GOT3 (cell line): ENCODE measurements at regions not wholly inside any gene's neighbourhood (a gene's known extent, or its start where the extent isn't known, plus 50 kb on each side); places are given as distances from the start of the nearest gene placed in this dataset.
"Not testable (repeated sequence)": the region's sequence is repeated elsewhere in the genome, so short reads cannot be mapped to it uniquely, and the experiment has no call there.

Experiments
- DNase-seq: peaks from one replicate; lab custom pipeline; 2025; ENCODE audit warnings: mixed read lengths; lab: John Stamatoyannopoulos, UW

- not testable (repeated sequence) for DNase-seq
Observed at GRCh38 chr5:36426070-36426469, 124.4 kb upstream of the RANBP3L start.

DNA sequence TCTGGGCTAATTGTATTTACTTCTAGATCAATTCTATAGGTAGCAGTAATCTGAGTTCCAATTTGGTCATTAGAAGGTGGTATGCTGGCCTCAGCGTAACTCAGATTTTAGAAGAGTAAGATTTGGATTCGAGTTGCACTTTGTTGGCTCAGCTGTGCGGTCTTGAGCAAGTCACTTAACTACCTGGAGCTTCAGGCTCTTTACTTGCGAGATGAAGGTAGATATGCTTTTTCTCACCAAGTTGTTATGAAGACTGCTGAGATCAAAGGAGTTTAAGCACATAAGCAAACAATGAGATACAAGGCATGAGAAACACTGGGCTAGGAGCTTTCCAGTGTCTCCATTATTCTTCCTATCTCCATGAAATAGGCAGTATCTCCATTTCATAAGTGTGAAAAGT is 133.8 kb upstream of the RANBP3L start:
- DNase-seq = no peak

DNA sequence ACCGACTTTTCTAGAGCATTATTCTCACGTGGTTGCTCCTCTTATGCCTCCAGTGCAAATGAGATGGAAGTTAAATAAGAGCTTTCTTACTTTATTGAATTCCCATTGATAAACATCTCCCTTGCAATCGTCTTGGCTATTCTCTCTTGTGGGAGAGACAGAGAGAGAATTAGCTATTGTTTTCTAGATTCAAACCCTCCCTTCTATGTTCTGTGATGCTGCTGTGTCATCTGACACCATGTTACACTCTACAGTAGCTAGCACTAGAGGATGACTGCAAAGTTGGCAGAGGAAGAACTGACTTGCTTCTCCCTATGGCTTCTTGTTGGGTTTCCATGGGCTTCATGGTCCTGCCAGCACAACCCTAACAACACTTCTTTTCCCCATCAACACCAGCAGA is 134.6 kb upstream of the RANBP3L start:
- DNase-seq = no peak

DNA sequence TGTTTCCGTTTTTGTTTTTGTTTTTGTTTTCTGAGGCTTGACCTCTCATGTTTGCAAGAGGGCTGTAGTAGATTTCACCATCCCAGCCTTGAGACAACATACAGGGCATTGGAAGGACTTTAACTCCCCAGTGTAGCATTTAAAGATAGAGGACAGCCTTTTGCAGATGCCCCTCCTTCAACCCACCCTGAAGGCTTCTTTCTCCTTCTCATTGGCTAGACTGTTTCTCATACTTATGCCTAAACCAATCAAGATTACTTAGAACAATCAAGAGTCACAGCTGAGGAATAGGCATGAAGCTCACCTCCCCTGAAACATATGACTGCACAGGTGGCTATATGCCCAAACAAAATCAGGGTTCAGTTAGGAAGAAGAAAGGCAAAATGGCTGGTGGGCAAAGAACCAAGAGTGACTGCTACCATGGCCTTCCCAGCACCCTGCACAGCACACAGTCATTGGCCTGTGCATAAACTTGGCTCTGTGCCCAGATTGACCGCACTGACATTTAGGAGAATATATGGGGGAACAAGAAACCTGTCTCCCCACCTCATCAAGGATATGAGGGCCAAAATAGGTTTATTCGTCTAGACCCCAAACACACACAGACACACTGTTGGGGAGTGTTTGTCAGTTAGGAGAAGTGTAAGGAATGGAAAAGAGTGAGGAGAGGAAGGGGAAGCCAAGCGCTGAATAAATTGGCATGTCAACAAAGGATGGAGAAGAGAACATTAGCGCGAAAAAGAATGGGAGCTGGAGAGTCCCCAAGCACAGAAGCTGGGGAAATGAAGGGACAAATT is 137.3 kb upstream of the RANBP3L start:
- no peak for DNase-seq

- DNase-seq = no peak
Observed at GRCh38 chr5:36440300-36440699, 138.6 kb upstream of the RANBP3L start.

DNA sequence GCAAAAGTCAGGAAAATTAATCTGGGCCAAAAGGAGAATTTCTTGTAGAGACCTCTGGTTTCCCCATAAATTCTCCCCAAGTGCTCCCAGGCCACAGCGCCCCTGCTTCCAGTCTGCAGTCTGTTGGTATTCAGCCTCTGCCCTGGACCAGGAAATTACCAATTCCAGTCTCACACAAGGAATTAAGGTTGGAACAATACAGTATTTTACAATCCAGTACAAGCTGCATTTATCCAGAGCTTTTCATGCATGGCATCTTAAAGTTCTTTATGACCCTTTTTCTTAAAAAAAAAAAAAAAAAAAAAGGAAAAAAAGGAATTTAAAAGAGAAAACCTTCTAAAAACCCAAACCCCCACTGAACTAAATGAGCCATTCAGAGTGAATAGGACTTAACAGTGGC is 139.6 kb upstream of the RANBP3L start:
- no peak for DNase-seq

- no peak for DNase-seq
Observed at GRCh38 chr5:36442352-36442751, 140.7 kb upstream of the RANBP3L start.

DNA sequence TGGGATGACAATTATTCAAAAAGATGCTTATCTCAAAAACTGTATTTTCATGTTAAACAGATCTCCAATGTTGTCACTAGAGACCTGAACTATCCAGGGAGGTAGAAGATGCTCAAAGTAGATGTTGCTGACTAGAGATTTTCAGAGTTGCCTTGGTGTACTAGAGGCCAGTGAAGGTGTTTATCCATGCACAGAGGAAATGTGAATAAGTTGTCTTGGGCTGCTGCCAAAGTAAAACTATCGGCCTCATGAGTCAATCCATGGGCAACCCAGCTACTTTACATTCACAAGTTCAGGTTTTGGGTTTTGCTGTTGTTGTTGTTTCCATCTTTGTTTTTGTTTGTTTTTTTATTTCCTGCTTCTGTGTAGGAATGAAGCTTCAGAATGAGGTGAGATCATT is 141.1 kb upstream of the RANBP3L start:
- no peak for DNase-seq

- no peak for DNase-seq
Observed at GRCh38 chr5:36443941-36444340, 142.2 kb upstream of the RANBP3L start.

DNA sequence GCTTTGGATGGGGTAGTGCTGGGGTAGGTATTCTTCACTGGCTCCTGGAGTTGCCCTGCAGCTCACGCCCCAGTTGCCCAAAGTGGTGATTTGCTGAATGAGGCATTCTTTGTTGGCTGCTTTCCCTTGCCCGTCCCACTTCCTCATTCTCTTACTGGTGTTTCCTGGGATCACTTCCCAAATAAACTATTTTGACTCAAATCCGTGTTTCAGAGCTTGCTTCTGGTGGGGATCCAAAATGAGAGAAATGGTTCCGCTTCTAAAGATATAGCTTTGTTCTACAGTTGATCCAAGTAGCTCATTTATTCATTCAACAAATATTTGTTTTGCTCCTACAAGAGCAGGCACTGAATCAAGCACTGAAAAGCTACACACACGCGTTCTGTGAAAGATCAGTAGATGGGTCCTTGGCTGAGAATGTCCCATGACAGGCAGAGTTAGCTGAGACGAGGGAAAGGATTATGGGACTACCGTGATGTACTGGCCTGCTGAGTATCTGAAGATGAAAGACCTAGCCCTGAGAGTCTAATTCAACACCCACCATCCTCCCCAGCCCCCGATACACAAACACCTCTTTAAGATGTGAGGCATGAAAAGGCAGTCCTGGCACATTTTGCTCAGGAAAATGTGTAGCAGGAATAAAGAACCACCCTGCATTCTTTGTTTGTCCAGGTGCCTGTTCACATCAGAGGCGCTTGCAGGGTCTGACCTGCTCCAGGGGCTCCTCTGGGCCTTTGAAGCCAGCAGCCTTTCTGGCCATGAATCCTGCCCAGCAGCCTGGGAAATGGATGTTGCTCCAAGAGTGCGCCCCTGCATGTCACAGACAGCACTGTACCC is 143.1 kb upstream of the RANBP3L start:
- DNase-seq = no peak

GRCh38 chr5:36447776-36448175 is 146.1 kb upstream of the RANBP3L start:
- no peak for DNase-seq

DNA sequence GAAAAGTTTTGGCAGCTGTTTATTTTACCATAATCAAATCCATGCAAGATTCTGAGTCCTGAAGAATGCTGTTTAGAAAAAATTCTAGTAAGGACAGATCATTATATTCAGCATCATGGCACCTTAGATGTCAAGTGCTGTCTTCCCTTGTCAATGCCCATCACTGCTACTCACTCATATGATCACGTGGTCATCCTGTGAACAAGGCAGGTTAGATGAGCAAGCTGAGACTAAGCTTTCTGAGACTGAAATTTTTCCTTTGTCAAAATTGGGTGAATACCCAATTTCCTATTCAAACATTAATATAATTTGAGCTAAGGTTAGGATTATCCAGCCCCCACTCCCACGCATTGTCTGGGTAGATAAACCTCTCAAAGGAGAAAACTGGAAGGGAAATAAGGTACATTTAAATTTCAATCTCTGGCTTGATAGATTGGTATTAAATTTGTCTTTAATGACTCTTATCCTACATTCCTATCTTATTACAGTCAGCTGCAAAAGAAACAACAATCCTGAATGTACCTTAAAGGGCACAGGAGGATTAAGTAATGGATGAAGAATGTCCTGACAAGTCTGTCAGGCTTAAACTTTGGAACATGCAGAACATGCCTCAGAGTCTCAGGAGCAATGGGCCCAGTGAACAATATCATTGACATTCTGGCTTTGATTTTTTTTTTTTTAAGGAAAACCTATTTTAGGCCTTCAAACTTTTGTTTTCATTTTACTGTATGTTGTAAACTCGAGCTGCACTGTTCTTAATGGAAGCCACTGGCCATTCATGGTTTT is 148.7 kb upstream of the RANBP3L start:
- no peak for DNase-seq

DNA sequence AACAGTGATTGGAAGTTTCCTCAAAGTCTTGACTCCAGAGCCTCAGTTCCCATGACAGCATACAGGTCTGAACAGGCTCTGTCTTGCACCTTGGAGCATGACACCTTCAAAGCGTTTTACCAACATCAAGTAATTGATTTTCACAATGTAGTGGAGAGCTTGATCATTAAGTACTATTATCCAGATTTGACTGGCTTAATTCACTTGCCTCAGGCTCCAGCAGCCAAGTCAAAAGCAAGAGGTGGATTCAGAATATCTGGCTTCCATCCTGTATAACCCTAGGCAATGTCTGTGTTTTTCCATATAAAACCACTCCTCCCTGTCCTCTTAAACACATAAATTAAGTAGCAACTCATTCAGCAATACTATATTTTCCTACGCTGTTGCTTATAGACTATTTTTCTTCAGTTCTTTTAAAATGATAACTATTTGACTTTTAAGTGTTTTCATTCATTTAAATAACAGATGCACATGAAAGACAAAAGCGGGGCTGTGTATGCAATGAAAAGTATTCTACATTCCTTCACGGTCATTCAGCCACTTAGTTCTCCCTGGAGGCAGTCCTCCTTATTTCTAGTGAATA is 150.8 kb upstream of the RANBP3L start:
- no peak for DNase-seq

DNA sequence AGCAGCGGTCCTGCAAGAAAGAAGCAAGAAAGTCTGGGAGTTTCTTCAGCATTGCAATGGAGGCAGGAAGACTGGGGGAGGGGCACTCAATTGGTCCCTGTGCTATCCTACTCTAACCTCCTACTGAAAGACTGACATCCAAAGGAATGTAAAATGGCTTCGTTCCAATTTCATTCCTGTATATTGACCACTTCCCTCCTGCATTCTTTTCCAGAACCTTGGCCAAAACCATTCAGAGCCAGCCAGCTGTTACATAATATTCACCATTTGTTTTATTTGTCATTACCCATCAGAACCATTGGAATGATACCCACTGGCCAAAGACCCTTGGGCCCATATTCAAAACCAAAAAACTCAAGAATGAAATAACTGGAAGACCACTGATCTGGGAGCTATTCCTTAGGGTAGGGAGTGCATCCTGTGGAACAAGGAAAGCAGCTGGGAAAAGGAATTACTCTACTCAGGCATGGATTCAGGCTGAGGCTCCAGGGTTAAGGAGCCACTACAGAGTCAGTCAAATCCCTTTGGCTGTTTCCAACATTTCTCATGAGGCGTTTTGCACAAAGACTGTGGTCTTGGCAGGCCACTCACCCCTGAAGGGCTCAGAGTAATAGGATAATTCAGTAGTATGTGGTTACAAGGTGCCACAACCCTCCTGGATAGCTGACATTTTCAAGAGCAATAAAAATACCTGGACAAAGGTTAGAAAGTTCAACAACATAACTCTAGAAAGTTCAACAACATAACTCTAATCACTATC is 148.7 kb upstream of the SLC1A3 start:
- DNase-seq = no peak

GRCh38 chr5:36458746-36459145 is 147.7 kb upstream of the SLC1A3 start:
- no peak for DNase-seq

GRCh38 chr5:36459176-36460135 is 146.9 kb upstream of the SLC1A3 start:
- DNase-seq = no peak

GRCh38 chr5:36462295-36463021 is 143.9 kb upstream of the SLC1A3 start:
- DNase-seq = no peak

DNA sequence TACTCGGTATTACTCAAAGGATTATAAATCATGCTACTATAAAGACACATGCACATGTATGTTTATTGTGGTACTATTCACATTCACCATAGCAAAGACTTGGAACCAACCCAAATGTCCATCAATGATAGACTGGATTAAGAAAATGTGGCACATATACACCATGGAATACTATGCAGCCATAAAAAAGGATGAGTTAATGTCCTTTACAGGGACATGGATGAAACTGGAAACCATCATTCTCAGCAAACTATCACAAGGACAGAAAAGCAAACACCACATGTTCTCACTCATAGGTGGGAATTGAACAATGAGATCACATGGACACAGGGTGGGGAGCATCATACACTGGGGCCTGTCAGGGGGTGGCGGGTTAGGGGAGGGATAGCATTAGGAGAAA is 130.5 kb upstream of the SLC1A3 start:
- DNase-seq = not testable (repeated sequence)

GRCh38 chr5:36478646-36479317 is 127.6 kb upstream of the SLC1A3 start:
- DNase-seq = no peak
